HG03521 (cell line): ENCODE measurements at regions not wholly inside any gene's neighbourhood (a gene's known extent, or its start where the extent isn't known, plus 50 kb on each side); places are given as distances from the start of the nearest gene placed in this dataset.
"Not testable (repeated sequence)": the region's sequence is repeated elsewhere in the genome, so short reads cannot be mapped to it uniquely, and the experiment has no call there.

Source experiments
- ATAC-seq: cut with Tn5 transposase; IDR thresholded peaks from one replicate; pipeline ENCODE4 v1.9.1; 2021; ENCODE audit warnings: mild to moderate bottlenecking, moderate library complexity; ENCODE audit not compliant: unreplicated experiment

- no peak for ATAC-seq
These were observed 211.2 kb downstream of the PRDM9 start for GRCh38 chr5:23718564-23718963.

DNA sequence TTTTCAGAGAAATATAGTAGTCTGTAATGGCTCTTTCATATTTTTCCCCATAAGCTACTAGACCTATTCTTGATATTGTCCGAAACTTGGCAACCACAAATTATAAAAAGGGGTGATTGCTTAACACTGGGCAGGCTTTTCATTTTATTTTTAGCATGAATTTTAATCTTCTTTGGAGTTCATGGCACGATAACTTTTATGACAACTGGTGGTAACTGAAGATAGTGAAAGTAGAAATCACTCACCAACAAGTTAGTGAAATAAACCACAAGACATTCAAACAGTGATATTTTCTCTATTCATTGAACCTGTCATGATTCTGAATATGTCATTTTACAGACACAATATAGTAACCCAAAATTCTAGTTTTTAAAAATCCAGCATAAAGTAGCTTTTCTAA, 213.9 kb downstream of the PRDM9 start:
- ATAC-seq, result peak; percentile 40

GRCh38 chr5:23727271-23727670, 219.9 kb downstream of the PRDM9 start:
- ATAC-seq, result no peak

GRCh38 chr5:23730023-23730422, 222.6 kb downstream of the PRDM9 start:
- no peak for ATAC-seq

DNA sequence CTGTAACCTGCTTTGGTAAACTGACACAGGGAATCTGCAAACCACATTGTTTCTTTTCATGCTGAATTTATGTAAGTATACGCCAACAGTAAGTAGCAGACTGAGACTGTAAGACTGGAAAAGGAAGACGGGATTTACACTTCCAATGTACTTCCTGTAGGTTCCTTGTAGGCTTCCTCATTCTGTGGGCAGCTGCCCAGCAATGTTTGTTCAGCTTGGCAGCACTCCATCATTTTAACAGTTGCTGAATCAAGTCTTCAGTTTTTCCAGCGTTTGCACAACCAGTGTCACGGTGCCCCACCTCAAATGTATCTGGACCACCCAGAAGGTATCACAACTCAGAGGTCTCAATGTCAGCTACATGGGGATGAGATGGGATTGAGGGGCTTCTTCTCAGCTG, 232.6 kb downstream of the PRDM9 start:
- ATAC-seq, result no peak

DNA sequence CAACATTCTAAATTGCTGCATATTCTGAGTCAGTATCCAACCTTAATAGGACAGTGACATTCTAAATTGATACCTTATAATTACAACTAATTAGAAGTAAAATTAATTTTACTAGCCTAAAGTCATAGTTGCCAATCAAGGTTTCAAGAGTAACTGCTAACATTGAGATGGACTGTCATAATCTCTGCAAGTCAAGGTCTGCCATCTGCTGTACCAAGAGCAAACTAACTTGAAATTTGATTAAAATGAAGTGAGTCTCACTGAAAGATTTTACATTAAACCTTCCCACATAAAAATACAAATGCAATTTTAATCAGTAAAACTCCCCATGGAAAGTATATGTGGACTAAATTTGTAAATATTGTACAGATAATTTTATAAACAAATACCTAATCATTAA, 235.3 kb downstream of the PRDM9 start:
- no peak for ATAC-seq

- no peak for ATAC-seq
These were observed 248.5 kb downstream of the PRDM9 start for GRCh38 chr5:23755906-23756305.

- no peak for ATAC-seq
These were observed 249.4 kb downstream of the PRDM9 start for GRCh38 chr5:23756779-23757178.

GRCh38 chr5:23763170-23763569, 255.8 kb downstream of the PRDM9 start:
- ATAC-seq, result no peak

- no peak for ATAC-seq
These were observed 269.3 kb downstream of the PRDM9 start for GRCh38 chr5:23776684-23777083.

DNA sequence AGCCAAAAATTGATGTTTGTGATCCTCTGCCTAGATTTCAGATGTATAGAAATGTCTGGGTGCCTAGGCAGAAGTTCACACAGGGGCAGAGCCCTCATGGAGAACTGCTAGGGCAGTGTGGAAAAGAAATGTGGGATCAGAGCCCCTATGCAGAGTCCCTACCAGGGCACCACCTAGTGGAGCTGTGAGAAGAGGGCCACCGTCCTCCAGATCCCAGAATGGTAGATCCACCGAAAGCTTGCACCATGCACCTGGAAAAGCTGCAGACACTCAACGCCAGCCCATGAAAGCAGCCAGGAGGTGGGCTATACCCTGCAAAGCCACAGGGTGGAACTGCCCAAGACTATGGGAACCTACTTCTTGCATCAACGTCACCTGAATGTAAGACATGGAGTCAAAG, 292.9 kb downstream of the PRDM9 start:
- ATAC-seq, result not testable (repeated sequence)

- no peak for ATAC-seq
These were observed 313.5 kb downstream of the PRDM9 start for GRCh38 chr5:23820765-23821471.

GRCh38 chr5:23823521-23823920, 316.1 kb downstream of the PRDM9 start:
- no peak for ATAC-seq

- ATAC-seq, result no peak
These were observed 317.8 kb downstream of the PRDM9 start for GRCh38 chr5:23825196-23825595.

DNA sequence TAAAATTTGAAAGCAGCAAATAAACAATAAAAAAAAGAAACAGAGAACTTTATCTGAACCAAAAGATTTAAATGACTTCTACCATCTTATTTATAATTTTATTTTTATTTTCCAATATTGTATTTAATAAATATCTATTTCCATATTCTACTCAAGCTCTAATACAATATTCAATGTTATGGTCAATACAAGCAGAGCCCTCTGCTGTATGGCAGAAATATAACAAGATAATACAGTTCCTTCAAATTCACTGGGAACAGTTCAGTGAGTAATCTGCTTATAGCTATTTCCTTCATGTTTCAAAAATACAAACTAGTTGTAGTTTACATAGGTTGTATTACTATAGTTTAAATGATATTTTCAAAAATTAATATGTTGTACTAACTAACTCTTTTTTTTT, 332.7 kb downstream of the PRDM9 start:
- no peak for ATAC-seq

DNA sequence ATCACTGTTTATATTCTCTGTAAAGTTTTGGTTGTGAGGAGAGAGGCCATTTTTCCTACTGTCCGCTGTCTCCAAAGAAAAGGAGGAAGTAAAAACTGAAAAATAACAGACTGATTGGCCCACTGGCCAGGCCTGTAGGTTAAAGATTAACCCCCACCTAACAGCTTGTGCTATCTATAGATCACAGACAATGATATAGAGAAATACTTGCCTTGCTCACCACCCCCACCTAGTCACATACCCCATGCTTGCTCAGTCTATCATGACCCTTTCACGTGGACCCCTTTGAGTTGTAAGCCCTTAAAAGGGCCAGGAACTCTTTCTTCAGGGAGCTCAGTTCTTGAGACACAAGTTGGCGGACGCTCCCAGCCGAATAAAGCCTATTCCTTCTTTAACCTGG, 357.4 kb downstream of the PRDM9 start:
- ATAC-seq, result no peak

DNA sequence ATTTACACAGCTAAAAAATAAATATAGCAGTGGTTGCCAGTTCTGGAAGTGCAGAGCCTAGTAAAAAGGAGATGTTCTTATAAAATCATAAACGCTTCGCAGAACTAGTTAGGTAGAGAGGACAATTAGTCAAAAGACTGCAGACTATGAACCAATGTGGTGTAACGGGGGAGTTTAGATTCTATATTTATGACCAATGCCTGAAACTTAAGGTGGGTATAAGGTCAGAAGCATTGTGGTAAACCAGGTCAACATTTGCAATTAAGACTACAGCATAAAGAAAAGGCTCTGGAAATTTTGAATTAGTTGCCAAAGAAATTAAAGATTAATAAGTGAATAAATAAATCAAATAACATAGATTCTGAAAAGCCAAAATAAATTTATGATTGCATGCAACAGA, 370.4 kb downstream of the PRDM9 start:
- ATAC-seq, result no peak

GRCh38 chr5:23884405-23885031, 377.1 kb downstream of the PRDM9 start:
- ATAC-seq, result no peak

- no peak for ATAC-seq
These were observed 386.2 kb downstream of the PRDM9 start for GRCh38 chr5:23893561-23893960.

GRCh38 chr5:23895614-23896013, 388.2 kb downstream of the PRDM9 start:
- ATAC-seq, result no peak

- no peak for ATAC-seq
These were observed 423.6 kb downstream of the PRDM9 start for GRCh38 chr5:23930985-23931384.

GRCh38 chr5:23951261-23951928, 444.0 kb downstream of the PRDM9 start:
- ATAC-seq, result not testable (repeated sequence)
